GM21786 (cell line): ENCODE measurements at regions not wholly inside any gene's neighbourhood (a gene's known extent, or its start where the extent isn't known, plus 50 kb on each side); places are given as distances from the start of the nearest gene placed in this dataset.
"Not testable (repeated sequence)": the region's sequence is repeated elsewhere in the genome, so short reads cannot be mapped to it uniquely, and the experiment has no call there.

Experiments
- ATAC-seq: cut with Tn5 transposase; IDR thresholded peaks from one replicate; pipeline ENCODE4 v1.9.1; 2021; ENCODE audit not compliant: unreplicated experiment

GRCh38 chr17:51387582-51387981, 127.2 kb downstream of the UTP18 start:
- ATAC-seq: no peak

- no peak for ATAC-seq
These were observed 127.6 kb downstream of the UTP18 start for GRCh38 chr17:51387986-51388385.

GRCh38 chr17:51389875-51390274, 129.5 kb downstream of the UTP18 start:
- no peak for ATAC-seq

GRCh38 chr17:51391982-51392654, 131.8 kb downstream of the UTP18 start:
- no peak for ATAC-seq

GRCh38 chr17:51395621-51396020, 135.3 kb downstream of the UTP18 start:
- no peak for ATAC-seq

GRCh38 chr17:51397361-51398127, 137.2 kb downstream of the UTP18 start:
- no peak for ATAC-seq

GRCh38 chr17:51398128-51398525, 137.8 kb downstream of the UTP18 start:
- no peak for ATAC-seq

GRCh38 chr17:51398687-51399086, 138.3 kb downstream of the UTP18 start:
- ATAC-seq: no peak

- ATAC-seq: no peak
These were observed 140.9 kb downstream of the UTP18 start for GRCh38 chr17:51401279-51401678.

- no peak for ATAC-seq
These were observed 142.6 kb downstream of the UTP18 start for GRCh38 chr17:51402899-51403298.

GRCh38 chr17:51407576-51407975, 147.2 kb downstream of the UTP18 start:
- ATAC-seq: no peak

- no peak for ATAC-seq
These were observed 159.1 kb downstream of the UTP18 start for GRCh38 chr17:51419476-51419875.

GRCh38 chr17:51421525-51421924, 161.2 kb downstream of the UTP18 start:
- no peak for ATAC-seq

GRCh38 chr17:51422634-51423033, 162.3 kb downstream of the UTP18 start:
- no peak for ATAC-seq

GRCh38 chr17:51423421-51424160, 163.2 kb downstream of the UTP18 start:
- no peak for ATAC-seq

GRCh38 chr17:51425773-51426172, 165.4 kb downstream of the UTP18 start:
- ATAC-seq: no peak

- ATAC-seq: no peak
These were observed 167.0 kb downstream of the UTP18 start for GRCh38 chr17:51427323-51427811.

GRCh38 chr17:51427856-51428255, 167.5 kb downstream of the UTP18 start:
- ATAC-seq: peak; percentile 74

- ATAC-seq: no peak
These were observed 168.5 kb downstream of the UTP18 start for GRCh38 chr17:51428668-51429495.

- not testable (repeated sequence) for ATAC-seq
These were observed 169.6 kb downstream of the UTP18 start for GRCh38 chr17:51429938-51430337.

- no peak for ATAC-seq
These were observed 170.2 kb downstream of the UTP18 start for GRCh38 chr17:51430591-51430990.
